K562 (cell line): ENCODE measurements at regions not wholly inside any gene's neighbourhood (a gene's known extent, or its start where the extent isn't known, plus 50 kb on each side); places are given as distances from the start of the nearest gene placed in this dataset.

Experiments
- BRCA1 ChIP-seq, 2 experiments: fragments of 450-650 bp in 1 of 2; sonication (generic) in 1 of 2; formaldehyde crosslinking in 1 of 2; IDR thresholded peaks; 2 replicates each; pipeline versions ENCODE4 v1.5.0 to v1.6.1; 2017 to 2020; ENCODE audit warnings: mild to moderate bottlenecking in 1 of 2, missing genetic modification reagents in 1 of 2
- CBFB ChIP-seq: sonication (generic); formaldehyde crosslinking; IDR thresholded peaks from 2 replicates; pipeline ENCODE4 v1.4.0; 2020; ENCODE audit warnings: mild to moderate bottlenecking, missing genetic modification reagents
- CTCF ChIP-seq, 3 experiments: IDR thresholded peaks in 2 of 3; conservative IDR thresholded peaks in 1 of 3; 2 replicates each; pipeline ENCODE4 v1.5.1; 2011 to 2012; ENCODE audit warnings: low read length in 3 of 3, mild to moderate bottlenecking in 3 of 3, control low read depth in 2 of 3, improper control_type of control experiment in 1 of 3, inconsistent platforms in 1 of 3, low read depth in 1 of 3, mixed read lengths in 1 of 3, moderate library complexity in 1 of 3; ENCODE audit not compliant: insufficient read depth in 2 of 3
- E2F1 ChIP-seq: sonication (generic); formaldehyde crosslinking; IDR thresholded peaks from 2 replicates; pipeline ENCODE4 v1.8.1; 2023; ENCODE audit warnings: mild to moderate bottlenecking, missing genetic modification reagents, moderate library complexity
- ETV6 ChIP-seq, 3 experiments: fragments of 150-350 bp in 1 of 3; sonication (generic) in 1 of 3; formaldehyde crosslinking in 1 of 3; IDR thresholded peaks; 2 replicates each; pipeline versions ENCODE4 v1.6.1 to v1.8.0; 2014 to 2022; ENCODE audit warnings: borderline replicate concordance in 2 of 3, low read depth in 2 of 3, antibody characterized with exemption in 1 of 3, low read length in 1 of 3, mild to moderate bottlenecking in 1 of 3, missing genetic modification reagents in 1 of 3
- PRPF4 ChIP-seq: fragments of 200-400 bp; formaldehyde crosslinking; IDR thresholded peaks from one replicate; pipeline ENCODE4 v1.6.1; 2017; ENCODE audit warnings: low read length, low read depth, mild to moderate bottlenecking; ENCODE audit not compliant: insufficient read depth, poor library complexity, severe bottlenecking
- PYGO2 ChIP-seq: fragments of 450-650 bp; IDR thresholded peaks from 2 replicates; pipeline ENCODE4 v1.6.1; 2016; ENCODE audit warnings: mild to moderate bottlenecking, missing genetic modification characterization, moderate library complexity, missing compliant biosample characterization

GRCh38 chr10:35870665-35871310 lies 228.7 kb upstream of the FZD8 start:
- TF ChIP-seq ETV6 (IDR thresholded peaks at IDR 0.05; ENCODE audit: borderline replicate concordance in 1 of 2, low read depth in 2 of 2, low read length in 1 of 2) (no peak), ETV6 (CRISPR knock-in tag; IDR thresholded peaks at IDR 0.05; ENCODE audit: borderline replicate concordance) (no peak), PYGO2 (tag) (no peak), E2F1 (CRISPR knock-in tag) (no peak), PRPF4 (no peak), BRCA1 (IDR thresholded peaks at IDR 0.05) (no peak), BRCA1 (CRISPR knock-in tag; IDR thresholded peaks at IDR 0.05) (no peak), CTCF (IDR thresholded peaks at IDR 0.05 in 2 of 3, conservative IDR thresholded peaks at IDR 0.05 in 1 of 3; ENCODE audit: insufficient read depth in 2 of 3, low read depth in 1 of 3, low read length in 3 of 3) (no peak), CBFB (no peak)
